HCT116 (cell line): ENCODE measurements at regions not wholly inside any gene's neighbourhood (a gene's known extent, or its start where the extent isn't known, plus 50 kb on each side); places are given as distances from the start of the nearest gene placed in this dataset.

Experiments used
- ATAC-seq: fragments of 200-7000 bp; cut with Tn5 transposase; 2 replicates; pipeline ENCODE4 v1.9.1; 2020; ENCODE audit warnings: mild to moderate bottlenecking, moderate library complexity
- BruUV-seq: library from RNA; stranded (reverse); fragments of 400-500 nt; replicated peaks from 2 replicates; lab custom pipeline; 2021; lab: Mats Ljungman, UMichigan
- CTCF ChIA-PET: fragments of 300-600 bp; sonication (Branson Sonifier 250); formaldehyde crosslinking; loops from one replicate; lab custom pipeline; 2021; ENCODE audit warnings: antibody characterized with exemption; lab: Charles Lee
- POLR2A ChIA-PET: fragments of 300-600, 350-600 bp; sonication (Branson Sonifier 250); formaldehyde crosslinking; loops from one replicate; lab custom pipeline; 2021; ENCODE audit warnings: antibody characterized with exemption; lab: Charles Lee
- RAD21 ChIA-PET, 2 experiments: fragments of 300-600 bp; sonication (Branson Sonifier 250); formaldehyde crosslinking; loops; one replicate each; lab custom pipeline; 2023; ENCODE audit warnings: low total read pairs in 2 of 2; ENCODE audit not compliant: uncharacterized antibody in 2 of 2, unreplicated experiment in 2 of 2, low non-redundant PET in 1 of 2; lab: Charles Lee
- DNase-seq: peaks from one replicate; pipeline ENCODE4 v3.0.0-alpha.2; 2010; ENCODE audit warnings: low read depth, low spot score
- H2AFZ ChIP-seq: fragments of 200-600 bp; shearing (Covaris generic), sonication (generic); 2 replicates; pipeline ENCODE4 v1.6.1; 2017; ENCODE audit warnings: low read depth, mixed run types, mixed read lengths, antibody characterized with exemption, low read length; ENCODE audit not compliant: poor library complexity, severe bottlenecking
- H3K27ac ChIP-seq: 2 replicates; pipeline ENCODE4 v1.5.1; 2012; ENCODE audit warnings: low read depth, low read length
- H3K27me3 ChIP-seq: fragments of 200-600 bp; sonication (generic); 2 replicates; pipeline ENCODE4 v1.6.1; 2016; ENCODE audit warnings: mixed run types, low read length, mixed read lengths; ENCODE audit not compliant: insufficient read depth
- H3K36me3 ChIP-seq, 2 experiments: fragments of 200-500 bp in 1 of 2; fragments of 200-600 bp in 1 of 2; sonication (Bioruptor generic) in 1 of 2; sonication (generic) in 1 of 2; 2 replicates each; pipeline versions ENCODE4 v1.5.1 to v1.6.1; 2014 to 2016; ENCODE audit warnings: low read length in 2 of 2, inconsistent platforms in 1 of 2, mixed read lengths in 1 of 2, mixed run types in 1 of 2; ENCODE audit not compliant: insufficient read depth in 2 of 2, control insufficient read depth in 1 of 2
- H3K4me1 ChIP-seq, 2 experiments: fragments of 200-600 bp in 1 of 2; sonication (generic) in 1 of 2; 2 replicates each; pipeline versions ENCODE4 v1.5.1 to v1.6.1; 2012 to 2017; ENCODE audit warnings: low read length in 2 of 2, inconsistent platforms in 1 of 2, mild to moderate bottlenecking in 1 of 2, mixed read lengths in 1 of 2, mixed run types in 1 of 2, moderate library complexity in 1 of 2; ENCODE audit not compliant: insufficient read depth in 2 of 2, control insufficient read depth in 1 of 2
- H3K4me2 ChIP-seq: fragments of 200-600 bp; sonication (generic); 2 replicates; pipeline ENCODE4 v1.6.1; 2017; ENCODE audit warnings: mixed run types, low read length, mixed read lengths
- H3K4me3 ChIP-seq, 2 experiments: fragments of 200-600 bp in 1 of 2; sonication (generic) in 1 of 2; replicated peaks in 1 of 2; 2 replicates each; pipeline ENCODE4 v1.5.1; 2011 to 2016; ENCODE audit warnings: low read length in 2 of 2, control low read depth in 1 of 2, low read depth in 1 of 2, mild to moderate bottlenecking in 1 of 2, mixed read lengths in 1 of 2, mixed run types in 1 of 2
- H3K79me2 ChIP-seq: fragments of 200-600 bp; sonication (generic); 2 replicates; pipeline ENCODE4 v1.6.1; 2017; ENCODE audit warnings: mild to moderate bottlenecking, mixed run types, low read length, moderate library complexity, mixed read lengths; ENCODE audit not compliant: insufficient read depth
- H3K9ac ChIP-seq: fragments of 200-600 bp; sonication (generic); 2 replicates; pipeline ENCODE4 v1.6.1; 2016; ENCODE audit warnings: low read length, mixed read lengths
- H3K9me2 ChIP-seq: fragments of 200-600 bp; sonication (generic), shearing (Covaris generic); 2 replicates; pipeline ENCODE4 v1.6.1; 2017; ENCODE audit warnings: mixed run types, mild to moderate bottlenecking, moderate library complexity; ENCODE audit not compliant: insufficient read depth
- H3K9me3 ChIP-seq, 2 experiments: fragments of 200-500 bp in 1 of 2; fragments of 200-600 bp in 1 of 2; sonication (Bioruptor generic) in 1 of 2; sonication (generic) in 1 of 2; 2 replicates each; pipeline ENCODE4 v1.6.1; 2014 to 2017; ENCODE audit warnings: low read length in 2 of 2, mixed read lengths in 2 of 2, inconsistent platforms in 1 of 2, low read depth in 1 of 2, mild to moderate bottlenecking in 1 of 2, mixed run types in 1 of 2, moderate library complexity in 1 of 2; ENCODE audit not compliant: control insufficient read depth in 1 of 2, insufficient read depth in 1 of 2
- H4K20me1 ChIP-seq: fragments of 200-600 bp; sonication (generic), shearing (Covaris generic); 2 replicates; pipeline ENCODE4 v1.6.1; 2017; ENCODE audit warnings: mixed run types, mild to moderate bottlenecking, moderate library complexity; ENCODE audit not compliant: insufficient read depth
- CTCF ChIP-seq, 3 experiments: fragments of 200-600 bp in 1 of 3; sonication (generic) in 1 of 3; IDR thresholded peaks in 2 of 3; conservative IDR thresholded peaks in 1 of 3; 2 replicates each; pipeline ENCODE4 v1.5.1; 2012 to 2017; ENCODE audit warnings: low read depth in 2 of 3, low read length in 2 of 3, antibody characterized with exemption in 1 of 3, borderline replicate concordance in 1 of 3, control low read depth in 1 of 3, mild to moderate bottlenecking in 1 of 3, mixed read lengths in 1 of 3, mixed run types in 1 of 3, moderate library complexity in 1 of 3; ENCODE audit not compliant: insufficient read depth in 1 of 3
- ELF1 ChIP-seq: IDR thresholded peaks from 2 replicates; pipeline ENCODE4 v1.6.1; 2012; ENCODE audit warnings: low read depth, borderline replicate concordance
- EZH2phosphoT487 ChIP-seq: fragments of 200-600 bp; IDR thresholded peaks from 2 replicates; pipeline ENCODE4 v1.6.1; 2018; ENCODE audit warnings: antibody characterized with exemption, borderline replicate concordance
- MAX ChIP-seq: IDR thresholded peaks from 2 replicates; pipeline ENCODE4 v1.6.1; 2012
- POLR2A ChIP-seq: IDR thresholded peaks from 2 replicates; pipeline ENCODE4 v1.7.0; 2011; ENCODE audit warnings: borderline replicate concordance; ENCODE audit not compliant: insufficient read depth, insufficient read length; ENCODE audit errors: extremely low read depth
- RAD21 ChIP-seq: IDR thresholded peaks from 2 replicates; pipeline ENCODE4 v1.6.1; 2012; ENCODE audit warnings: low read depth, mild to moderate bottlenecking
- SIN3A ChIP-seq: IDR thresholded peaks from 2 replicates; pipeline ENCODE4 v1.6.1; 2012; ENCODE audit warnings: low read depth
- TCF7L2 ChIP-seq: IDR thresholded peaks from 2 replicates; pipeline ENCODE4 v1.7.0; 2011; ENCODE audit warnings: borderline replicate concordance, inconsistent platforms; ENCODE audit not compliant: insufficient read depth, insufficient read length; ENCODE audit errors: extremely low read depth
- YY1 ChIP-seq: IDR thresholded peaks from 2 replicates; pipeline ENCODE4 v1.6.1; 2011; ENCODE audit warnings: low read length, low read depth, moderate library complexity, mild to moderate bottlenecking; ENCODE audit not compliant: insufficient replicate concordance; ENCODE audit errors: extremely low read depth
- intact Hi-C: fragments of 100-400 bp; cut with micrococcal nuclease; formaldehyde crosslinking; loops from 2 replicates; pipeline ENCODE4 v1.10.0; 2022

DNA sequence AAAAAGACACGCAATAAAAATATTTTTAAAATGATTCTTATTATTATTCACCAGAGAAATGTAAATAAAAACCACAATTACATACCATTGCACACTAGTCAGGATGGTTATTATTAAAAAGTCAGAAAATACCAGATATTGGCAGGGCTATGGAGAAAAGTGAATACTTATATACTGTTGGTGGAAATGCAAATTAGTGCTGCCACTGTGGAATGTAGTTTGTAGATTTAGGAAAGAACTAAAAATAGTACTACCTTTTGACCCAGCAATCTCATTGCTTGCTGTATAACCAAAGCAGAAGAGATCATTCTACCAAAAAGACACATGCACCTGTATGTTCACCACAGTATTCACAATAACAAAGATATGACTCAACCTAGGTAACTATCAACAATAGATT is 1237.3 kb upstream of the FAM98A start:
- Histone ChIP-seq H3K9me2 (no peaks in the 10 kb centered on the region), H3K4me1 (no peaks in the 10 kb centered on the region), H3K79me2 (no peaks in the 10 kb centered on the region), H2AFZ (no peak overlapping the region), H3K9ac (no peak overlapping the region), H4K20me1 (no peaks in the 10 kb centered on the region), H3K9me3 (peaks cover 4 to 5% of the 10 kb centered on the region in 2 experiments; a peak in 3 of 4 replicates), H3K4me3 (no peak overlapping the region), H3K4me2 (no peak overlapping the region), H3K27me3 (no peaks in the 10 kb centered on the region), H3K36me3 (no peaks in the 10 kb centered on the region), H3K27ac (no peak overlapping the region)
- DNase-seq: no peak
- TF ChIP-seq CTCF (IDR thresholded peaks at IDR 0.05 in 2 of 3, conservative IDR thresholded peaks at IDR 0.05 in 1 of 3; ENCODE audit: borderline replicate concordance in 1 of 3, insufficient read depth in 1 of 3, low read depth in 2 of 3, low read length in 2 of 3): no peak
- no peak for TF ChIP-seq ELF1
- no peak for TF ChIP-seq RAD21
- TF ChIP-seq SIN3A: no peak
- TF ChIP-seq POLR2A: no peak
- TF ChIP-seq TCF7L2: no peak
- TF ChIP-seq EZH2phosphoT487: no peak
- no peak for TF ChIP-seq MAX
- TF ChIP-seq YY1: no peak
- no TSS peak for BruUV-seq
- ChIA-PET RAD21 (no interaction called here), CTCF (no interaction called here), POLR2A (no interaction called here)
- intact Hi-C loops: no loop called here
- ATAC-seq: no peak
